HG03159 (cell line): ENCODE measurements at regions not wholly inside any gene's neighbourhood (a gene's known extent, or its start where the extent isn't known, plus 50 kb on each side); places are given as distances from the start of the nearest gene placed in this dataset.

ENCODE experiments used
- ATAC-seq: cut with Tn5 transposase; IDR thresholded peaks from one replicate; pipeline ENCODE4 v1.9.1; 2021; ENCODE audit warnings: mild to moderate bottlenecking, moderate library complexity; ENCODE audit not compliant: unreplicated experiment

GRCh38 chr2:19725392-19725791 is 176.4 kb downstream of the TTC32 start:
- no peak for ATAC-seq

GRCh38 chr2:19723021-19723420 is 178.8 kb downstream of the TTC32 start:
- ATAC-seq = no peak

- no peak for ATAC-seq
Observed at GRCh38 chr2:19722531-19722971, 179.2 kb downstream of the TTC32 start.

- ATAC-seq = no peak
Observed at GRCh38 chr2:19720306-19720705, 181.5 kb downstream of the TTC32 start.

- ATAC-seq = no peak
Observed at GRCh38 chr2:19719540-19719939, 182.2 kb downstream of the TTC32 start.

GRCh38 chr2:19717446-19717845 is 184.3 kb downstream of the TTC32 start:
- no peak for ATAC-seq

GRCh38 chr2:19714926-19715325 is 186.9 kb downstream of the TTC32 start:
- no peak for ATAC-seq

GRCh38 chr2:19712850-19713249 is 188.9 kb downstream of the TTC32 start:
- ATAC-seq = no peak

- no peak for ATAC-seq
Observed at GRCh38 chr2:19711470-19712372, 190.1 kb downstream of the TTC32 start.

GRCh38 chr2:19710230-19710629 is 191.6 kb downstream of the TTC32 start:
- ATAC-seq = no peak

GRCh38 chr2:19709553-19709952 is 192.2 kb downstream of the TTC32 start:
- no peak for ATAC-seq

GRCh38 chr2:19708776-19709175 is 193.0 kb downstream of the TTC32 start:
- no peak for ATAC-seq

- no peak for ATAC-seq
Observed at GRCh38 chr2:19706332-19706731, 195.5 kb downstream of the TTC32 start.

GRCh38 chr2:19702267-19702666 is 199.5 kb downstream of the TTC32 start:
- ATAC-seq = no peak

- ATAC-seq = no peak
Observed at GRCh38 chr2:19700861-19701585, 200.8 kb downstream of the TTC32 start.

- ATAC-seq = no peak
Observed at GRCh38 chr2:19697131-19697530, 204.7 kb downstream of the TTC32 start.

GRCh38 chr2:19695706-19696105 is 206.1 kb downstream of the TTC32 start:
- no peak for ATAC-seq

- no peak for ATAC-seq
Observed at GRCh38 chr2:19691892-19692291, 209.9 kb downstream of the TTC32 start.

GRCh38 chr2:19690429-19690828 is 211.4 kb downstream of the TTC32 start:
- ATAC-seq = no peak

- no peak for ATAC-seq
Observed at GRCh38 chr2:19689646-19690168, 212.1 kb downstream of the TTC32 start.

- no peak for ATAC-seq
Observed at GRCh38 chr2:19688059-19688458, 213.7 kb downstream of the TTC32 start.
